NCI-H748 (cell line): ENCODE measurements at regions not wholly inside any gene's neighbourhood (a gene's known extent, or its start where the extent isn't known, plus 50 kb on each side); places are given as distances from the start of the nearest gene placed in this dataset.
"Not testable (repeated sequence)": the region's sequence is repeated elsewhere in the genome, so short reads cannot be mapped to it uniquely, and the experiment has no call there.

ENCODE experiments used
- DNase-seq: peaks from one replicate; lab custom pipeline; 2025; ENCODE audit not compliant: unreplicated experiment; lab: John Stamatoyannopoulos, UW

DNA sequence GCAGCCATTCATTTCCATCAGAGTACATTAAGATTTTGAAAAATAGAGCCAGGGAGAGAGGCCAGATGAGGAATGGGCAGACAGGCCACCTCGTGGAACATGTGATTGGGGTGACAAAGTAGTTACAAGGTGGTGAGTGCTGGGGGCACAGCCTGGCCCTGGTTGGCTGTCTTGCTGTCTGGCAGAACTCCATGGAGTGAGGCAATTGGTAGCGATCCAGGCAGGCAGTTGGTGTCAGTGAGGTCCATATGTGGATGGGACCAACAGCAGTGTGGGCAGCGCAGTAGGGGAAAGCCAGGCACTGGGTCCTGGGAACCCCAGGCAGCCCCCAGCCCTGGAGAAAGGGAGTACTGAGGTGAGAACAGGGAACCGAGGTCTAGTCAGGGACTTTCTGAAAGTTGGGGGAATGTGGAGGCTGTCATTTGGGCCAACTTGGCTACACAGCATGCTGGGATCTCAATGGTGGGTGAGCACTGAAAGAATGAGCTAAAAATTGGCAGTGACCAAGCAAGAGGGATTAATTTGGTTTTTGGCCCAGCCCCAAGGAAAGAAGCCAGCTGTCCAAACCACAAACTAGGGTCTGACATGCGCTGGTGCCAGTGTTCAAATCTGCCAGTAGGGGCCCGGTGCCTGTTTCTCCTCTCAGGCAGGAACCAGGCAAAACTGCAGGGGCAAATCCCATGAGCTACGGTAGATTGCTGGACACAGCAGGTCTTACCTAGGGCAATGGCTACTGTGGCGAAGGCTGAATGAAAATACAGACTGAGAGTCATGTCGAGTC, 61.4 kb upstream of the E2F3 start:
- DNase-seq, result no peak

DNA sequence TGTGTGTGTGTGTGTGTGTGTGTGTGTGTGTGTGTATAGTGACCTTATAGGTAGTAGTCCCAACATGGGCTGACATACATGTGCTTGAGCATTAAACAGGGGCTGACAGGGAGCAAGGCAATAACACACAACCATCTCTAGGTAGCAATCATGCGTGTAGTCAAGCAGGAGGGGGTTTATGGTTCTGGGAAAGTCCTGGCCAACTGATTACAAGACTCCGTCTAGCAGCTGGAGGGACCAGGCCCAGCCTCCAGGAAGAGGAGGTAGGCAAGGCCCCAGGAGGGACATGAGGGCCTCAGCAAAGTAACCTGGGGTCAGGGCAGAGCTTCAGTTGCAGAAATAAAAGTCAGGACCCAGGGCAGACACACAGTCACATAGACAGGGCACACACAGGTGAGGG, 60.6 kb upstream of the E2F3 start:
- DNase-seq, result no peak

DNA sequence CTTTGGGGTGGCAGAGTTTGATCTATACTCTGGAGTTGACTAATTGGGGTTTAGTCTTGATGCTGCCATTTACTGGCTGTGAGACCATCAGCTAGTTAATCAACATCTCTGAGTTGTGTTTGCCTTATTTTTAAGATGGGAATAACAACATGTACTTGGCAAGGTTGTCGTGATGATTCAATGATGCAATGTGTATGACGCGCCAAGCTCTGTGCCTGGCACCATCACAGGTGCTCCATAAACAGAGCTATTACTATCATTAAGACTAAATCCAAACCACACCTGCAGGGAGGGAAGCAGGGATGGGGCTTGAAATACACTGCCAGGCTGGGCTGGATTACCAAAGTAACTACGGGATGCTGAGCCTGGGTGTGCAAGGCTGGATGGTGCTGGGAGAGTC, 60.1 kb upstream of the E2F3 start:
- no peak for DNase-seq

DNA sequence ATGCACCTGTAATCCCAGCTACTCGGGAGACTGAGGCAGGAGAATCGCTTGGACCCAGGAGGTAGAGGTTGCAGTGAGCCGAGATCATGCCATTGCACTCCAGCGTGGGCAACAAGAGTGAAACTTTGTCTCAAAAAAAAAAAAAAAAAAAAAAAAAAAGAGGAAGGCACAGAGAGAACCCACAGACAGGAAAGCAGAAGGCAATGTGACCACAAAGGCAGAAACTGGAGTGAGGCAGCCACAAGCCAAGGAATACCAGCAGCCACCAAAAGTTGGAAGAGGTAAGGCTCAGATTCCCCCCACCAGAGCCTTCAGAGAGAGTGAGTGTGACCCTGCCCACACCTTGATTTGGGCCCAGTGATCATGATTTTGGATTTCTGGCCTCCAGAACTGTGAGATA, 54.7 kb upstream of the E2F3 start:
- DNase-seq, result not testable (repeated sequence)

DNA sequence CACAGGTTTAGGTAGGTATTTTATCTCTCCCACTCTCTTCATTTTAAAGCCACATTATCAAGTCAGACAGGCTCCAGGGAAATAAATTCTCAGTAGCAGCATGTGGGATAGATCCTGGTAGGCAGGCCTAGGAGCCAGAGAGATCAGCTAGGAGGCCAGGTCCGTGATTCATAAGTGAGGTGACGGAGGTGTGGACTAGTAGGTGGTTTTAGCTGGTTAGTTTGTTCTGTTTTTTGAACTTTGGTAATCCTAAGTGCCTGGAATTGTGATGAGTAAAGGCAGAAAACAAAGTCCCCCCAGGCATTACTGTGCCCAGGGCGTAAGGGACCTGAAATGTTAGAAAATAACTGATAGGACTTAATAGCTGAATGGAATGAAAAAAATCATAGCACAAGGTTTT, 53.6 kb upstream of the E2F3 start:
- no peak for DNase-seq

DNA sequence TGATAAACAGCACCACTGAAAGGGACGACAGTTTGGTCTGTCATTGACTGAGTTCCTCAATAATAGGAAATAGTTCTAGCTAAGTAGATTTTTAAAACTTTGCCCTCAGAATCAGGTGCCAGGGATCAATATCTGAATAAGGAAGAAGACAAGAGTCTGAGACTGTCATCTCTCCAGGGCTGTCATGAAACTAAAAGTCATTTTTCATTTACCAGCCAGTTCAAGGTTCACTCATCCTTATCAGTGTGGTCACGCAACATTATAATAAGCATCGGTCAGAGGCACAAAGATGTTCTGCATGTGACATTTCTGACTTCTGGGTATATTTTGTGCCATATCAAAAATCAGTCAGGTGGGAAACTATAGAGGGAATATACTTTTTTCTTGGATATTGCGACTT, 52.5 kb upstream of the E2F3 start:
- DNase-seq, result no peak

DNA sequence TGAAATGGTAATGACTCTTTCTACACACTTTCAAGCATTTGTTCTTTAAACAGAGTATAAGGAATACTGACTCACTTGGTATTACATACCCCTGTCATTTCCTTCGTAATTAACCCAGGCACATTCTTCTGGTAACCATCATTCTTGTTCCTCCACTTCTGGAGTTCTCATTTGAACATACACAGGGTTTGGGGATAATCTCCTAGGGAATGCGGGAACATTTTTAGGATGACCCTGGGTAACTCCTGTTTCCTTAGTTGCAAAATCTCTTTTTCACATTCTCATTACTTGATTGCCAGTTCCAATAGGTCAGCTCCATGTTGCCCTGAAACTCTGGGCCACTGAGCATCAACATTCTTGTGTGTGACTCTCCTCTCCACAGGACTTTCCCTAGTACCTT, 51.5 kb upstream of the E2F3 start:
- DNase-seq, result no peak

DNA sequence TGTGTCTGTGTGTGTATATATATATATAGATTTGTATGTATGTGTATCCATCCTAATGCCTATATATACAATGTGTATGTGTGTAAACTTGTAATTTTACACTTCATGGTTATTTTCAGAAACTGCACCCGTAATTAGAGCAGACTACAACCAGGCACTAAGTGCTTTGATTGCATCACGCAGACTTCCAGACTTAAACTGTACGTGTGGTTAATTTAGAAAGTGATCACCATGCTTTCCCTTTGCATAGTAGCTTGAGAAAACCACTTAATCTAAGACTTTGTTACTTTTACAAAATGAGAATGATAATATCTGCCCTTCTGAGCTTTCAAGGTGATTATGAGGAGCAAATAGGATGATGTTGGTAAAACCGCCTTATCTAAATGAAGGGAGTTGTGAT, 50.1 kb upstream of the E2F3 start:
- DNase-seq, result no peak
